ENCODE measurements at regions not wholly inside any gene's neighbourhood (a gene's known extent, or its start where the extent isn't known, plus 50 kb on each side); places are given as distances from the start of the nearest gene placed in this dataset.

- no peak overlapping the region for H3K27ac Mint-ChIP-seq
- DNase-seq (ENCODE audit: extremely low spot score, unreplicated experiment) = no peak
- H3K9me3 Mint-ChIP-seq = peaks cover 12% of the 10 kb centered on the region
- TF ChIP-seq, protein P1, sequence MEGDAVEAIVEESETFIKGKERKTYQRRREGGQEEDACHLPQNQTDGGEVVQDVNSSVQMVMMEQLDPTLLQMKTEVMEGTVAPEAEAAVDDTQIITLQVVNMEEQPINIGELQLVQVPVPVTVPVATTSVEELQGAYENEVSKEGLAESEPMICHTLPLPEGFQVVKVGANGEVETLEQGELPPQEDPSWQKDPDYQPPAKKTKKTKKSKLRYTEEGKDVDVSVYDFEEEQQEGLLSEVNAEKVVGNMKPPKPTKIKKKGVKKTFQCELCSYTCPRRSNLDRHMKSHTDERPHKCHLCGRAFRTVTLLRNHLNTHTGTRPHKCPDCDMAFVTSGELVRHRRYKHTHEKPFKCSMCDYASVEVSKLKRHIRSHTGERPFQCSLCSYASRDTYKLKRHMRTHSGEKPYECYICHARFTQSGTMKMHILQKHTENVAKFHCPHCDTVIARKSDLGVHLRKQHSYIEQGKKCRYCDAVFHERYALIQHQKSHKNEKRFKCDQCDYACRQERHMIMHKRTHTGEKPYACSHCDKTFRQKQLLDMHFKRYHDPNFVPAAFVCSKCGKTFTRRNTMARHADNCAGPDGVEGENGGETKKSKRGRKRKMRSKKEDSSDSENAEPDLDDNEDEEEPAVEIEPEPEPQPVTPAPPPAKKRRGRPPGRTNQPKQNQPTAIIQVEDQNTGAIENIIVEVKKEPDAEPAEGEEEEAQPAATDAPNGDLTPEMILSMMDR (conservative IDR thresholded peaks at IDR 0.05) = no peak
- no peak overlapping the region for H3K4me3 Mint-ChIP-seq
- H3K4me1 Mint-ChIP-seq (ENCODE audit: unreplicated experiment) = peaks cover 19% of the 10 kb centered on the region
- H3K27me3 Mint-ChIP-seq = peaks cover 3% of the 10 kb centered on the region
- no peaks in the 10 kb centered on the region for H3K36me3 Mint-ChIP-seq
Observed at GRCh38 chr2:12284487-12284886, 432.2 kb upstream of the TRIB2 start.

DNA sequence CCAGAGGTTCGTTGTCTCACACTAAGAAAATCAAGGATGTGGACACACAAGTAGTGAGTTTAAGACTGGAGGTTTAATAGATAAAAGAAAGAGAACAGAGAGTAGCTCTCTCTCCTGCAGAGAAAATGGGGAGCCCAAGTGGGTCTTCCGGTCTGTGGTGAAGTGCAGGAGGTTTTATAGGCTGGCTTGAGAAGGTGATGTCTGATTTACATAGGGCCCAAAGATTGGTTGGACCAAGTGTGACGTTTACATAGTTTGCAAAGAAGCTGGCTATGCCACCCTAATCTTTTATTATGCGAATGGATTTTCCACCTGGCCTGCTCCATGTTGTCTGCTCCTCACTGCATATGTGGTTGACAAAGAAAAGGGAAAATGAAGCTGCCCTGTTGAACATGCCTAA is 430.4 kb upstream of the TRIB2 start:
- DNase-seq (ENCODE audit: extremely low spot score, unreplicated experiment) = no peak
- H3K4me3 Mint-ChIP-seq = no peak overlapping the region
- peaks cover 12% of the 10 kb centered on the region for H3K9me3 Mint-ChIP-seq
- H3K27ac Mint-ChIP-seq = no peak overlapping the region
- no peaks in the 10 kb centered on the region for H3K36me3 Mint-ChIP-seq
- H3K27me3 Mint-ChIP-seq = peaks cover 3% of the 10 kb centered on the region
- TF ChIP-seq, protein P1 (conservative IDR thresholded peaks at IDR 0.05) = no peak
- peaks cover 19% of the 10 kb centered on the region for H3K4me1 Mint-ChIP-seq (ENCODE audit: unreplicated experiment)

DNA sequence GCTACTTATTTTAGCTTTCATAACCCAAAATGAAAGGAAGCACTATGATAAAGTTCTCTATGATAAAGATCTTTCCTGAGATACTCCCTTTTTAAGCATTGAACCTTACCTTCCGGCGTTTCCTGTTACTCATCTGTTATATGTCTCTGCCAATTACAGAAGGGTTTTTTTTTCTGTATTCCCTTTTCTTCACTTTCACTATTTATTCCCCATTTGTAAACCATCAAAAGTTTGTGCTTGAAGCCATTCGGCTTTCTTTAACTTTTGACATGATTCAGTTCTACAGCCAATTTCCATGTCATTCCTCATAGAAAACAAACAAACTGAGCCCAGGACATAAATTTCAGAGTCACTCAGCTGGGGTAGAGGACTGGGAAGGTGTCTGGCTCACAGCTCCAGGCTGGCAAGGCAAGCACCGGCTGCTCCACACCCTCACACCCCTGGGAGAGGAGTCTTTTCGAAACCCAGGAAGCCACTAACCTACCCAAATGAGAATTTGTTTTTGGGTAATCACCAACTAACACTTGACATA is 429.4 kb upstream of the TRIB2 start:
- TF ChIP-seq, protein P1 (conservative IDR thresholded peaks at IDR 0.05) = no peak
- Mint-ChIP-seq H3K36me3 (no peaks in the 10 kb centered on the region), H3K27me3 (peaks cover 3% of the 10 kb centered on the region), H3K27ac (peak overlapping the region; percentile 21), H3K4me3 (peak overlapping the region; percentile 8), H3K9me3 (peaks cover 12% of the 10 kb centered on the region), H3K4me1 (ENCODE audit: unreplicated experiment) (peaks cover 19% of the 10 kb centered on the region)
- no peak for DNase-seq (ENCODE audit: extremely low spot score, unreplicated experiment)

- TF ChIP-seq, protein P1 (conservative IDR thresholded peaks at IDR 0.05) = no peak
- no peak for DNase-seq (ENCODE audit: extremely low spot score, unreplicated experiment)
- Mint-ChIP-seq H3K4me3 (no peak overlapping the region), H3K36me3 (no peaks in the 10 kb centered on the region), H3K4me1 (ENCODE audit: unreplicated experiment) (peaks cover 19% of the 10 kb centered on the region), H3K9me3 (peaks cover 12% of the 10 kb centered on the region), H3K27me3 (peaks cover 3% of the 10 kb centered on the region), H3K27ac (no peak overlapping the region)
Observed at GRCh38 chr2:12288048-12288447, 428.7 kb upstream of the TRIB2 start.

DNA sequence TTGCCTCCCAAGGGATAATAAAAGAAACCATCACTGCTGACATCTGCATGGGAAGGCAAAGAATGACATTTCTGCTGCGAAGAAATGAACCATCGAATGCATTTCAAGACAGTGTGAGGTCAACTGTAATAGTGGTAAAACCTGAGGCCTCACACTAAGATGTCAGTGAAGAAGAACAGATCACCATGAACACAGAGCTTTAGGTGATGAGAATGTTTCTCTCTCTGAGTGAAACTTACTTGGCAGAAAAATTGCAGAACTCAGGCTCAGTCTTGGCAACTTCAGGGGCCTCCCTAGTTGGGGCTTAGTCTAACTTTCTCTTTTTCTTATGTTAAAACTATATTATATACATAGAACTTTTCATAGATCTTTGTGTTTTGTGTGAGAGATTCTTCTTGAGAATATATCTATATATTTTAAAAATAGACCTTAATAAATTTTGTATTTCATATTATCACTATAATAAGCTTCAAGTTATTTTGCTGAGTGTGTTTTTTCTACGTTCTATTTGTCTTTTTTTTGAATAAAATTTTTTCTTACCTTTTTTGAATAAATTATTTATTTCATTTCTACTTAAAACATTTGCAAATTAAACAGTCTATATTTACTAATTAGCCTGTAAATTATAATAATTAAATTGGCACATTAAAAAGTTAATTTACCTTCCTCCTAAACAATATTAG is 427.5 kb upstream of the TRIB2 start:
- Mint-ChIP-seq H3K4me1 (ENCODE audit: unreplicated experiment) (peaks cover 19% of the 10 kb centered on the region), H3K36me3 (no peaks in the 10 kb centered on the region), H3K27me3 (peaks cover 3% of the 10 kb centered on the region), H3K9me3 (peaks cover 8% of the 10 kb centered on the region), H3K4me3 (no peak overlapping the region), H3K27ac (no peak overlapping the region)
- TF ChIP-seq, protein P1 (conservative IDR thresholded peaks at IDR 0.05) = no peak
- DNase-seq (ENCODE audit: extremely low spot score, unreplicated experiment) = no peak
